Activated effector memory CD4-positive, alpha-beta T cell treated with Interleukin-2 at 50 U/mL for 16 hours (primary cell): ENCODE measurements at regions not wholly inside any gene's neighbourhood (a gene's known extent, or its start where the extent isn't known, plus 50 kb on each side); places are given as distances from the start of the nearest gene placed in this dataset.

Experiments used
- DNase-seq: peaks from one replicate; pipeline ENCODE4 v3.0.0-alpha.2; 2020

- no peak for DNase-seq
These were observed 160.3 kb upstream of the PDGFD start for GRCh38 chr11:104324276-104324675.

DNA sequence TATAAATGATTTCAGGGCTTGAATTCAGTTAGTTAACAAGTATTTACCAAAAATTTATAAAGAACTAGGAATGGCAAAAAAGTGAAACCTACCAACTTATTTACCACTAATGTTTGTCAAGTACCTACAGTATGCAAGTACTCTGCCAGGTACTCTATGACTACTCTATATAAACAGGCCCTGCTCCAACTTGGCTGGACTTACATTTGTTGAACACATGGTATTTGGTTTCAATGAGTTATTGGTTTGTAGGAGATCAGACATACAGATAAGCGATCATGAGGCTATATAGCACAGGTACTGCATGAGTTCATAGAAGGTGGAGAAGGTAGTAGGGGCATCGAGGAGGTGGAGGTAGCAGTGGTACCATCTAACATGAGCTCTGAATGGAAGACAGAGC, 159.9 kb upstream of the PDGFD start:
- DNase-seq, result no peak

DNA sequence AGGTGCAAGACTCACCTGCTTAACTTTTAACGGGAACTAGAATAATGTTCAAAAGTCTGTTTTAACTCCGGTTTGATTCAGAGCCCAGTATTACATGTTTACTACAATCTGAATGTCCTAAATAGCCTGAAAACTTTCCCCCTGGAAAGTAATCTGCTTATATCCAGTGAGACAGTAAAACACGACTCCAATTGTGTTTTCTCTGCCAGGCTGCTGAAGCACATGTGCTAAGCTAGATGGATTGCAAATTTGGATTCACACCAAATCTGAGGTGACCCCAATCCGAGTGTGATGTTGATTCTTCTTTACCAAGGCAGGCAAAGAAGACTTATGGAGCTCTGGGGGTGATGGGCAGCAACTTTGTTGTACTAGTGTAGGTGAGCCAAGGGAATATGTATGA, 158.7 kb upstream of the PDGFD start:
- DNase-seq, result no peak

DNA sequence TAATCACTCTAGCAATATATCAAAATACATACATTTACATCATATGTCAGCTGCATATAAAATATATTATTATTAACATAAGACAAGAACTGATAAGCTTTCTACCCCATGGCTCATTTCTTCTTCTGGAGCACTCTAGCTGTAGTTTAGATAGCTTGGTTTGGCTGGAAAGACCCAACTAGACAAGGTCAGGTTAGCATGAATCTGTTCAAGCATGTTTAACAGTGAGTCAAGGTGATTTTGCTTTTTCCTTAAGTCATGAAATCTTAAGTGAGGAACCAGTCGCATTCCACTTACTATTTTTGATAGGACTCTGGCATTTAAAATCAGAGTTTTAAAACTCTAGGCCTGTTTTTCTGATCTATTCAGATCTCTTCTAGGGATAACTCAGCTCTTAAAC, 157.0 kb upstream of the PDGFD start:
- DNase-seq, result no peak

DNA sequence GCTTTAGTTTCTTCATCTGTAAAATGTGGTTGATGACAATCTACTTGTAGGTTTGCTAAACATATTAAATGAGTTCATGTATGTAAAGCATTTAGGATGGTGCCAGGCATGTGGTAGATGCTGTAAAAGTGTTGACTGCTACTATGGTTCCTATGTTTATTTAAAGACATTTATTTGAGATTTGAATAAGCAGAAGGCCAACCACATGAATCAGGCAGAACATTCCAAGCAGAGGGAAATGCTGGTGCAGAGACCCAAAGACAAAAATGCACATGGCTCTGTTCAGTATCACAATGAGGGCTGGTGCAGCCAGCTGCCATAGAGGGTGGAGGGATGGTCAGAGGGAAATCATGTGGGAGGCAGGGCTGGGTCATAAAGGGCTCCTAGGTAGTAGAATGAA, 156.2 kb upstream of the PDGFD start:
- no peak for DNase-seq

- no peak for DNase-seq
These were observed 155.4 kb upstream of the PDGFD start for GRCh38 chr11:104319396-104319795.

DNA sequence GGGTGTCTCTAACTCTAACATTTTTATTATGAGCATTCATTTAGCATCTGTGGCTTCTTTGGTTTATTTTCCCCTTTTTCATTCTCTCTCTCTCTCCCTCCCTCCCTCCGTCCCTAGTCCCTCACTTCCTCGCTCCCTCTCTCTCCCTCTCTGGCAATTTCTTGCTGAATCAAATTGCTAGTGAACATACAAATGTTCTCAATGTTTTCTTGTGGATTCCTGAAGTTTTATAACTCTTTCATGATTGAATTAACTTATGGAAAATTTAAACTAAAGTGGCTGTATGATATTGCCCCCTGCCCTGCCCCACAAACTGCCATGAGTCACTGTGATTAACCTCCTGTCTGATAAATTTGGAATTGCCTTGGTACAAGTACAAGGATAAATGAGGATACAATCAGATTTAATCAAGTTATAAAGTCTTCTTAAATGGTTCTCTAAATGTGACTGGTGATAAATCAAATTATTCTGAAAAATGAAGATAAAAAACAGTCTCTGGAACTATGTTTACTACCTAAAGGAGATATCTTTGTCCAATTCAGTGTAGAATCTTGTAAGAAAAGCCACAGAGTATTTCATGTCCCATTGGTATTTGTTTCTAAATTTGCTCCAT, 143.0 kb upstream of the PDGFD start:
- DNase-seq, result no peak

DNA sequence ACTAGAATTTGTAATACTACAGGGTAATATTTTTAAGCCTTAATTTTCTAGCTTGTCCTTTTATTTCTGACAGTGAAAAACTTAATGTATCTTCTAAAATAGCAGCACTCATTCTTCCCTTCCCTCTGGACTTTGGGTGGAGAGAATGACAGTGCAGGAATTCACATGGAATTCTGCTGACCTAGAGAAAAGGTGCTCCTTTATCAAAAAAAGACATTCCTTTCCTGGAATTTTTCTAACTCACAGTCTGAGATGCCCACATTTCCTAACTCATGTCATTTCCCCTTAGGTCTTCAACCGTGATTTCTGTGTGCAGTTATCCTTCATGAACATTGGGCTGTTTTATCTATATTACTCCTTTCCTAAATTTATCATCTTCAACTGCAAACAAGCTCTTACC, 137.8 kb upstream of the PDGFD start:
- no peak for DNase-seq

GRCh38 chr11:104291646-104292045, 127.7 kb upstream of the PDGFD start:
- no peak for DNase-seq

- DNase-seq, result no peak
These were observed 122.2 kb upstream of the PDGFD start for GRCh38 chr11:104286129-104286528.

DNA sequence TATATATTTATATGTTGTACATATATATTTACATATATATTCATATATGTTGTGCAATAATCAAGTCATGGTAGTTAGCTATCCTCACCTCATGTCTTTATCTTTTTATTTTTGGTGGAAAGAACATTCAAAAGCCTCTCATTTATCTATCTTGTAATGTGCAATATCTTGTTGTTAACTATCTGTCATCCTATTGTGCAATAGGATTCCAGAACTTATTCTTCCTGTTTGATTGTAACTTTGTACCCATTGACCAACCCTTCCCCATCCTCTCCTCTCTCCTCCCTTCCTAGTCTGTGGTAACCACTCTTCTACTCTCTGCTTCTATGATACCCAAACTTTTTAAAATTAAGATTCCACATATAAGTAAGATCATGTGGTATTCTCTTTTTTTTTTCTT, 115.6 kb upstream of the PDGFD start:
- DNase-seq, result no peak

GRCh38 chr11:104275992-104276391, 112.0 kb upstream of the PDGFD start:
- no peak for DNase-seq

DNA sequence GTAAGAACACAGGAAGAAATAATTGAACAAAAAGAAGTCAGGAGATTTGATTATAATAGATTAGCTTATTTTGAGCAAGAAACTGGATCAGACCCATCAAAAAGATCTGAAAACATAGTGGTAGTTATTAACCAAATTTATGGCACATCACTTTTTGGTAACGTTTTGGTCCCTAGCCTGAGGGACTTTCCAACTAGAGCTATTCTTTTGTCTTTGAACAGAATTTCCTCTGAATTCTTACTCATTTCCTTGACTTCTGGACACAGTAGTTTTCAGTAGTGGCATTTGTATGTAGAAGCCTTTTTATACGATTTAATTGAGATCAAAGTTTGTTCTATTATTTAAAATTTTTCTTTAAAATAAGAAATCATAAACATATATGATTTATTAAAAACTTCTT, 96.5 kb upstream of the PDGFD start:
- DNase-seq, result no peak

- DNase-seq, result no peak
These were observed 95.2 kb upstream of the PDGFD start for GRCh38 chr11:104259121-104259610.

GRCh38 chr11:104256525-104256924, 92.6 kb upstream of the PDGFD start:
- no peak for DNase-seq

GRCh38 chr11:104254347-104254746, 90.4 kb upstream of the PDGFD start:
- DNase-seq, result no peak

DNA sequence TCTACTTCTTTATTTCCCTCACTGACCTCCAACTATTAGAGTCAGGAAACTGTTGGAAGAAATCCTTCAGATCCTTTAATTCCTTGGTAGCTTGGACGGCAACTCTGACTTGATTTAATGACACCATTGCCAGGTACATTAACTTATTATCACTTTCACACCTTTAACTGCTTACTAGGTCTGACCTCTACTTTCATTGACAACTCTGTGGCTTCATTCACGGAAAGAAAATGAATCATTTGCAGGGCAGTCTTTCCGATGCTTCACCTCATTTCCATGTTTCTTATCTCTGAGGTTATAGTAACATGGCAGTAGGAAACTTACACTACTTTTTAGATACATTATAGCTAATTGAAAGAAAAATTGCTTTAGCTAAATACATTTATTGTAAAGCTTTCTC, 82.6 kb upstream of the PDGFD start:
- no peak for DNase-seq

- no peak for DNase-seq
These were observed 75.0 kb upstream of the PDGFD start for GRCh38 chr11:104238916-104239315.

GRCh38 chr11:104225047-104225446, 61.1 kb upstream of the PDGFD start:
- DNase-seq, result no peak

DNA sequence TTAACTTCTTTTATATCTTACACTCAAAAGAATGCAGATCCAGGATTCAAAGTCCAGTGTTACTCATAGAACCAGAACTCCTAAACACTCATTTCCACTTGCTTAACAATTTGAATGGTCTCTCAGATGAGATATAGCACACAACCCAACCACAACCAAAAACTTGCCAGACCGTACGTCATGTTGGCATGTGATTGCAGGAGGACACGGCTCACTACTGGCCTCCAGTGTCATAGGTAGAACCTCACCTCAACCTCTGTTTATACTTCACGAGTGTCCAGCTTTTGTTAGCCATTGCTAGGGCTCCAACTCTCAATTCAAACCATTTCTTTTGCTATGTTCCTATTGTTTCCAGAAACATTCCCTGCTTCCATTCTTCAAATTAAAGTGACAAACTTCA, 58.5 kb upstream of the PDGFD start:
- no peak for DNase-seq

- DNase-seq, result no peak
These were observed 57.5 kb upstream of the PDGFD start for GRCh38 chr11:104221455-104221854.

GRCh38 chr11:104219096-104219495, 55.1 kb upstream of the PDGFD start:
- DNase-seq, result no peak

GRCh38 chr11:104214517-104214916, 50.6 kb upstream of the PDGFD start:
- no peak for DNase-seq
